Endothelial cell of umbilical vein (primary cell): ENCODE measurements at regions not wholly inside any gene's neighbourhood (a gene's known extent, or its start where the extent isn't known, plus 50 kb on each side); places are given as distances from the start of the nearest gene placed in this dataset.

Experiments used
- BruUV-seq: library from RNA; stranded (reverse); fragments of 400-500 nt; replicated peaks from 2 replicates; lab custom pipeline; 2021; lab: Mats Ljungman, UMichigan
- CTCF ChIA-PET: fragments of 300-600, 350-600 bp; sonication (Branson Sonifier 250); formaldehyde crosslinking; loops from one replicate; lab custom pipeline; 2021; ENCODE audit warnings: antibody characterized with exemption, inconsistent platforms; lab: Charles Lee
- POLR2A ChIA-PET: fragments of 300-600, 350-600 bp; sonication (Branson Sonifier 250); formaldehyde crosslinking; loops from one replicate; lab custom pipeline; 2021; ENCODE audit warnings: antibody characterized with exemption, inconsistent platforms; lab: Charles Lee
- DNase-seq: peaks from one replicate; pipeline ENCODE4 v3.0.0-alpha.2; 2011; ENCODE audit warnings: low read depth, low spot score
- FAIRE-seq: peaks from 2 replicates; lab custom pipeline; 2011; peaks lifted over from hg19 to GRCh38; lab: Jason Lieb, UNC
- H2AFZ ChIP-seq: 2 replicates; pipeline ENCODE4 v1.6.0; 2012; ENCODE audit warnings: low read depth, low read length, control low read depth, inconsistent platforms
- H3K27ac ChIP-seq: 2 replicates; pipeline ENCODE4 v1.5.1; 2011; ENCODE audit warnings: low read depth, mild to moderate bottlenecking, control low read depth, low read length, moderate library complexity; ENCODE audit not compliant: insufficient read depth
- H3K27me3 ChIP-seq, 2 experiments: 2 replicates each; pipeline versions ENCODE4 v1.6.0 to v1.6.1; 2011; ENCODE audit warnings: low read length in 2 of 2, mixed read lengths in 1 of 2; ENCODE audit not compliant: control insufficient read depth in 2 of 2, insufficient read depth in 2 of 2
- H3K36me3 ChIP-seq, 2 experiments: 2 replicates in 1 of 2; 3 replicates in 1 of 2; pipeline ENCODE4 v1.5.1; 2011; ENCODE audit warnings: low read length in 2 of 2, mild to moderate bottlenecking in 1 of 2, moderate library complexity in 1 of 2; ENCODE audit not compliant: control insufficient read depth in 2 of 2, insufficient read depth in 2 of 2; ENCODE audit errors: extremely low read depth in 1 of 2
- H3K4me1 ChIP-seq: 3 replicates; pipeline ENCODE4 v1.5.1; 2011; ENCODE audit warnings: mild to moderate bottlenecking, low read length; ENCODE audit not compliant: control insufficient read depth, insufficient read depth; ENCODE audit errors: extremely low read depth
- H3K4me2 ChIP-seq: 2 replicates; pipeline ENCODE4 v1.6.1; 2011; ENCODE audit warnings: low read length, control low read depth, mixed read lengths; ENCODE audit not compliant: insufficient read depth
- H3K4me3 ChIP-seq, 3 experiments: fragments of 200-600 bp in 1 of 3; sonication (generic), shearing (Covaris generic) in 1 of 3; replicated peaks in 1 of 3; 2 replicates each; pipeline ENCODE4 v1.5.1; 2011 to 2016; ENCODE audit warnings: control low read depth in 3 of 3, low read length in 3 of 3, mild to moderate bottlenecking in 2 of 3, inconsistent platforms in 1 of 3, low read depth in 1 of 3, moderate library complexity in 1 of 3; ENCODE audit not compliant: insufficient read depth in 1 of 3
- H3K79me2 ChIP-seq: 2 replicates; pipeline ENCODE4 v1.6.0; 2012; ENCODE audit warnings: low read length, inconsistent platforms; ENCODE audit not compliant: control insufficient read depth, insufficient read depth
- H3K9ac ChIP-seq: replicated peaks from 2 replicates; pipeline ENCODE3; 2011; ENCODE audit warnings: low read length, control low read depth; ENCODE audit not compliant: insufficient read depth; ENCODE audit errors: extremely low read depth
- H3K9me1 ChIP-seq: replicated peaks from 3 replicates; pipeline ENCODE4 v1.6.0; 2011; ENCODE audit warnings: mild to moderate bottlenecking, low read length; ENCODE audit not compliant: control insufficient read depth, insufficient read depth; ENCODE audit errors: extremely low read depth
- H3K9me3 ChIP-seq: replicated peaks from 2 replicates; pipeline ENCODE4 v1.5.1; 2012; ENCODE audit warnings: low read length, inconsistent platforms; ENCODE audit not compliant: control insufficient read depth, insufficient read depth
- H4K20me1 ChIP-seq: replicated peaks from 2 replicates; pipeline ENCODE3; 2011; ENCODE audit warnings: mild to moderate bottlenecking, low read length; ENCODE audit not compliant: control insufficient read depth, insufficient read depth; ENCODE audit errors: extremely low read depth
- EZH2 ChIP-seq: IDR thresholded peaks from 2 replicates; pipeline ENCODE4 v1.6.1; 2012; ENCODE audit warnings: borderline replicate concordance, low read depth, mild to moderate bottlenecking, moderate library complexity, low read length, inconsistent platforms; ENCODE audit not compliant: severe bottlenecking
- FOS ChIP-seq: IDR thresholded peaks from 2 replicates; pipeline ENCODE4 v1.6.1; 2011; ENCODE audit warnings: mild to moderate bottlenecking, low read length, moderate library complexity, borderline replicate concordance; ENCODE audit not compliant: insufficient read depth
- GATA2 ChIP-seq: IDR thresholded peaks from 2 replicates; pipeline ENCODE4 v1.7.0; 2011; ENCODE audit warnings: low read depth, mild to moderate bottlenecking, moderate library complexity, mixed read lengths, low read length; ENCODE audit not compliant: insufficient read length, insufficient read depth
- JUN ChIP-seq: IDR thresholded peaks from 2 replicates; pipeline ENCODE4 v1.6.1; 2011; ENCODE audit warnings: borderline replicate concordance, low read depth; ENCODE audit not compliant: insufficient read length, insufficient read depth
- MYC ChIP-seq: IDR thresholded peaks from one replicate; pipeline ENCODE4 v1.6.1; 2011; ENCODE audit warnings: mild to moderate bottlenecking, low read depth, low read length
- POLR2A ChIP-seq: IDR thresholded peaks from 2 replicates; pipeline ENCODE4 v1.6.1; 2012; ENCODE audit warnings: low read depth, mild to moderate bottlenecking, control low read depth, low read length
- POLR2AphosphoS5 ChIP-seq: IDR thresholded peaks from 2 replicates; pipeline ENCODE4 v1.6.1; 2012; ENCODE audit warnings: low read depth, mild to moderate bottlenecking, control low read depth, low read length, moderate library complexity; ENCODE audit not compliant: insufficient read depth
- dilution Hi-C: fragments of 300-500 bp; cut with MboI; formaldehyde crosslinking; loops from one replicate; pipeline ENCODE4 v1.15.0; 2019; ENCODE audit warnings: low sequenced_read_pairs; ENCODE audit not compliant: extremely low pct_ligation_motif_present
- intact Hi-C: fragments of 100-400 bp; cut with micrococcal nuclease; formaldehyde crosslinking; loops from one replicate; pipeline ENCODE4 v1.10.0; 2022
- TF ChIP-seq, protein P1 (sequence below), 2 donors: IDR thresholded peaks; 1 replicate in 1 of 2; 2 replicates in 1 of 2; pipeline ENCODE4 v1.5.1; 2011; ENCODE audit warnings: low read length in 2 of 2, mild to moderate bottlenecking in 2 of 2, moderate library complexity in 2 of 2, control low read depth in 1 of 2, inconsistent platforms in 1 of 2, low read depth in 1 of 2; ENCODE audit not compliant: insufficient read depth in 1 of 2; ENCODE audit errors: extremely low read depth in 1 of 2
- TF ChIP-seq, protein P2 (sequence below): IDR thresholded peaks from 2 replicates; pipeline ENCODE4 v1.6.1; 2011; ENCODE audit not compliant: insufficient read depth, insufficient read length

DNA sequence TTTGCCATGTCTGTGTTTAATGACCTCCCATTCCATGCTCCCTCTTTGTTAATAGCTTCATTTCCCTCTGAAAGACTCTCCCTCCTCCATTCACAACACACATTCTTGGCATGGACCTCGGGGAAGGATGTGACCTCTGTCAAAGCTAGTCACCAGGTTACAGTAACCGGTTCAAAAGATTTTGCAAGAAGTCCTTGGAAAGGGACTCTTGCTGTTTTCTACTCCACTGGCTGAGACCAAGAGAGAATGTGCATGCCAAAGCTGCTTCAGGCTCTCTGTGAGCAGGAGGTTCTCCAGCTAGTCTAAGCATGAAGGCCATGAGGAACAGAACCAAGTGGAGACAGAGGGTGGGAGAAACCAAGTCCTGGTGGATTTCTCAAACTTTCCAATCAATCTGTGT, 732.6 kb downstream of the CCSER2 start:
- Histone ChIP-seq H3K9me3 (peaks cover 4% of the 10 kb centered on the region), H3K4me1 (no peaks in the 10 kb centered on the region), H3K79me2 (no peaks in the 10 kb centered on the region), H3K4me3 (no peak overlapping the region), H3K27ac (no peak overlapping the region), H3K27me3 (no peaks in the 10 kb centered on the region), H3K4me2 (no peak overlapping the region), H3K9me1 (no peaks in the 10 kb centered on the region), H4K20me1 (no peaks in the 10 kb centered on the region), H3K9ac (no peak overlapping the region), H3K36me3 (no peaks in the 10 kb centered on the region), H2AFZ (no peak overlapping the region)
- FAIRE-seq (no peak), DNase-seq (no peak)
- intact Hi-C loops (no loop called here), dilution Hi-C loops (no loop called here)
- BruUV-seq: no TSS peak
- POLR2A ChIA-PET: no interaction called here
- TF ChIP-seq FOS (no peak), MYC (no peak), POLR2AphosphoS5 (no peak), EZH2 (no peak), GATA2 (no peak), JUN (no peak), POLR2A (no peak)
- TF ChIP-seq, protein P1, sequence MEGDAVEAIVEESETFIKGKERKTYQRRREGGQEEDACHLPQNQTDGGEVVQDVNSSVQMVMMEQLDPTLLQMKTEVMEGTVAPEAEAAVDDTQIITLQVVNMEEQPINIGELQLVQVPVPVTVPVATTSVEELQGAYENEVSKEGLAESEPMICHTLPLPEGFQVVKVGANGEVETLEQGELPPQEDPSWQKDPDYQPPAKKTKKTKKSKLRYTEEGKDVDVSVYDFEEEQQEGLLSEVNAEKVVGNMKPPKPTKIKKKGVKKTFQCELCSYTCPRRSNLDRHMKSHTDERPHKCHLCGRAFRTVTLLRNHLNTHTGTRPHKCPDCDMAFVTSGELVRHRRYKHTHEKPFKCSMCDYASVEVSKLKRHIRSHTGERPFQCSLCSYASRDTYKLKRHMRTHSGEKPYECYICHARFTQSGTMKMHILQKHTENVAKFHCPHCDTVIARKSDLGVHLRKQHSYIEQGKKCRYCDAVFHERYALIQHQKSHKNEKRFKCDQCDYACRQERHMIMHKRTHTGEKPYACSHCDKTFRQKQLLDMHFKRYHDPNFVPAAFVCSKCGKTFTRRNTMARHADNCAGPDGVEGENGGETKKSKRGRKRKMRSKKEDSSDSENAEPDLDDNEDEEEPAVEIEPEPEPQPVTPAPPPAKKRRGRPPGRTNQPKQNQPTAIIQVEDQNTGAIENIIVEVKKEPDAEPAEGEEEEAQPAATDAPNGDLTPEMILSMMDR (IDR thresholded peaks at IDR 0.05; ENCODE audit: extremely low read depth in 1 of 2, insufficient read depth in 1 of 2, low read depth in 1 of 2, low read length in 2 of 2): no peak
- TF ChIP-seq, protein P2, sequence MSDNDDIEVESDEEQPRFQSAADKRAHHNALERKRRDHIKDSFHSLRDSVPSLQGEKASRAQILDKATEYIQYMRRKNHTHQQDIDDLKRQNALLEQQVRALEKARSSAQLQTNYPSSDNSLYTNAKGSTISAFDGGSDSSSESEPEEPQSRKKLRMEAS: no peak
- CTCF ChIA-PET: no interaction called here
